GM23338 (cell line): ENCODE measurements at regions not wholly inside any gene's neighbourhood (a gene's known extent, or its start where the extent isn't known, plus 50 kb on each side); places are given as distances from the start of the nearest gene placed in this dataset.
A peak's percentile ranks its signal among the peaks of the same experiment; 100 is the strongest.
"Not testable (repeated sequence)": the region's sequence is repeated elsewhere in the genome, so short reads cannot be mapped to it uniquely, and the experiment has no call there.

Experiments
- ATAC-seq: fragments of 200-7000 bp; cut with Tn5 transposase; 3 replicates; pipeline ENCODE4 v1.9.1; 2020
- DNase-seq: peaks from one replicate; pipeline ENCODE4 v3.0.0-alpha.2; 2015; ENCODE audit warnings: low spot score
- H2AFZ ChIP-seq: fragments of 200-600 bp; sonication (generic); 2 replicates; pipeline ENCODE4 v1.8.0; 2016; ENCODE audit warnings: antibody characterized with exemption, mild to moderate bottlenecking, moderate library complexity
- H3F3A ChIP-seq: fragments of 200-600 bp; sonication (generic); replicated peaks from 2 replicates; pipeline ENCODE4 v1.8.0; 2017; ENCODE audit warnings: antibody characterized with exemption, mixed run types, low read depth
- H3K27ac ChIP-seq: fragments of 200-600 bp; sonication (generic); 2 replicates; pipeline ENCODE4 v1.6.1; 2016; ENCODE audit warnings: low read depth
- H3K27me3 ChIP-seq: fragments of 200-600 bp; sonication (generic); 2 replicates; pipeline ENCODE4 v1.8.0; 2016; ENCODE audit warnings: mild to moderate bottlenecking, mixed run types, moderate library complexity; ENCODE audit not compliant: insufficient read depth
- H3K36me3 ChIP-seq: fragments of 200-600 bp; sonication (generic); 2 replicates; pipeline ENCODE4 v1.8.0; 2016; ENCODE audit warnings: mild to moderate bottlenecking; ENCODE audit not compliant: insufficient read depth
- H3K4me1 ChIP-seq: fragments of 200-600 bp; sonication (generic); 2 replicates; pipeline ENCODE4 v1.8.0; 2016; ENCODE audit warnings: mild to moderate bottlenecking, moderate library complexity; ENCODE audit not compliant: insufficient read depth
- H3K4me2 ChIP-seq: fragments of 200-600 bp; sonication (generic); 2 replicates; pipeline ENCODE4 v1.7.1; 2017; ENCODE audit warnings: mixed run types
- H3K4me3 ChIP-seq: fragments of 200-600 bp; sonication (generic); 2 replicates; pipeline ENCODE4 v1.6.1; 2016; ENCODE audit warnings: mixed run types
- H3K79me2 ChIP-seq: fragments of 200-600 bp; sonication (generic); replicated peaks from 2 replicates; pipeline ENCODE4 v1.8.0; 2017; ENCODE audit warnings: mild to moderate bottlenecking; ENCODE audit not compliant: insufficient read depth
- H3K9me2 ChIP-seq: fragments of 200-600 bp; sonication (generic); 2 replicates; pipeline ENCODE4 v1.8.0; 2017; ENCODE audit not compliant: insufficient read depth
- H4K20me1 ChIP-seq: fragments of 200-600 bp; sonication (generic); replicated peaks from 2 replicates; pipeline ENCODE4 v1.8.0; 2017; ENCODE audit warnings: mild to moderate bottlenecking; ENCODE audit not compliant: insufficient read depth
- H3K27ac Mint-ChIP-seq: 2 replicates; pipeline ENCODE4 v1.8.0; 2020; ENCODE audit warnings: inconsistent platforms, mild to moderate bottlenecking, moderate library complexity, mixed read lengths
- H3K27me3 Mint-ChIP-seq: 3 replicates; pipeline ENCODE4 v1.8.0; 2022; ENCODE audit warnings: low read depth, mild to moderate bottlenecking, moderate library complexity, mixed read lengths, inconsistent platforms; ENCODE audit not compliant: insufficient read depth, poor library complexity
- H3K36me3 Mint-ChIP-seq: 3 replicates; pipeline ENCODE4 v1.8.0; 2021; ENCODE audit warnings: low read depth, mild to moderate bottlenecking, inconsistent platforms, moderate library complexity, mixed read lengths
- H3K4me1 Mint-ChIP-seq: 3 replicates; pipeline ENCODE4 v1.8.0; 2020; ENCODE audit warnings: mild to moderate bottlenecking, inconsistent platforms, mixed read lengths
- H3K4me3 Mint-ChIP-seq: 3 replicates; pipeline ENCODE4 v1.8.0; 2021; ENCODE audit warnings: moderate library complexity, mild to moderate bottlenecking, inconsistent platforms, mixed read lengths
- H3K9me3 Mint-ChIP-seq: 3 replicates; pipeline ENCODE4 v1.8.0; 2020; ENCODE audit warnings: moderate library complexity, mild to moderate bottlenecking, inconsistent platforms, mixed read lengths
- CREB1 ChIP-seq: fragments of 250-450 bp; sonication (Bioruptor Pico); IDR thresholded peaks from 2 replicates; pipeline ENCODE4 v1.5.0; 2020; ENCODE audit warnings: low read depth, mild to moderate bottlenecking, moderate library complexity
- CTCF ChIP-seq, 2 experiments: fragments of 200-600 bp in 1 of 2; sonication (generic) in 1 of 2; conservative IDR thresholded peaks; 2 replicates each; pipeline versions ENCODE4 v1.5.1 to v1.6.1; 2016 to 2017; ENCODE audit warnings: antibody characterized with exemption in 2 of 2, low read depth in 2 of 2, mild to moderate bottlenecking in 2 of 2, moderate library complexity in 1 of 2
- ETS1 ChIP-seq: IDR thresholded peaks from 2 replicates; pipeline ENCODE4 v1.6.1; 2016; ENCODE audit warnings: antibody characterized with exemption
- EZH2phosphoT487 ChIP-seq: fragments of 200-600 bp; sonication (generic); IDR thresholded peaks from one replicate; pipeline ENCODE4 v1.8.1; 2018; ENCODE audit warnings: antibody characterized with exemption; ENCODE audit not compliant: unreplicated experiment
- JUNB ChIP-seq: IDR thresholded peaks from one replicate; pipeline ENCODE4 v1.6.1; 2016; ENCODE audit warnings: antibody characterized with exemption; ENCODE audit not compliant: unreplicated experiment
- NANOG ChIP-seq: IDR thresholded peaks from 2 replicates; pipeline ENCODE4 v1.6.1; 2016; ENCODE audit warnings: antibody characterized with exemption, borderline replicate concordance
- REST ChIP-seq: IDR thresholded peaks from one replicate; pipeline ENCODE4 v1.6.1; 2018; ENCODE audit warnings: antibody characterized with exemption; ENCODE audit not compliant: unreplicated experiment
- STAT1 ChIP-seq: IDR thresholded peaks from one replicate; pipeline ENCODE4 v1.6.1; 2016; ENCODE audit warnings: antibody characterized with exemption; ENCODE audit not compliant: unreplicated experiment
- ZNF114 ChIP-seq: fragments of 250-450 bp; sonication (Bioruptor Pico); IDR thresholded peaks from 2 replicates; pipeline ENCODE4 v1.5.0; 2020; ENCODE audit warnings: mild to moderate bottlenecking, moderate library complexity
- ZNF331 ChIP-seq: fragments of 250-450 bp; sonication (Bioruptor Pico); IDR thresholded peaks from 2 replicates; pipeline ENCODE4 v1.5.0; 2020; ENCODE audit warnings: low read depth, mild to moderate bottlenecking, moderate library complexity

- Histone ChIP-seq H4K20me1 (no peaks in the 10 kb centered on the region), H3K27me3 (no peaks in the 10 kb centered on the region), H3K4me1 (no peaks in the 10 kb centered on the region), H3K9me2 (peaks cover 10% of the 10 kb centered on the region; the same call in 1 of the 2 replicates), H3F3A (no peaks in the 10 kb centered on the region), H3K4me2 (no peak overlapping the region), H3K27ac (no peak overlapping the region), H2AFZ (peak overlapping the region; percentile 61; the same call in 1 of the 2 replicates), H3K36me3 (no peaks in the 10 kb centered on the region), H3K79me2 (no peaks in the 10 kb centered on the region), H3K4me3 (no peak overlapping the region)
- Mint-ChIP-seq H3K27me3 (no peaks in the 10 kb centered on the region), H3K4me3 (no peak overlapping the region), H3K4me1 (no peaks in the 10 kb centered on the region), H3K27ac (no peak overlapping the region), H3K36me3 (no peaks in the 10 kb centered on the region), H3K9me3 (no peaks in the 10 kb centered on the region)
- no peak for TF ChIP-seq CTCF (conservative IDR thresholded peaks at IDR 0.05; ENCODE audit: low read depth in 2 of 2)
- TF ChIP-seq ZNF114 (CRISPR knock-in tag) = no peak
- TF ChIP-seq NANOG = no peak
- TF ChIP-seq EZH2phosphoT487 = no peak
- no peak for TF ChIP-seq JUNB
- no peak for TF ChIP-seq ETS1
- TF ChIP-seq CREB1 (CRISPR knock-in tag) = no peak
- TF ChIP-seq STAT1 = no peak
- no peak for TF ChIP-seq REST
- TF ChIP-seq ZNF331 (CRISPR knock-in tag) = no peak
- ATAC-seq (no peak), DNase-seq (no peak)
These were observed 809.9 kb downstream of the TSN start for GRCh38 chr2:122565364-122565763.

- H3K27me3 ChIP-seq = no peaks in the 10 kb centered on the region
- no peak for TF ChIP-seq JUNB
- no peak for TF ChIP-seq REST
- no peaks in the 10 kb centered on the region for H3K9me3 Mint-ChIP-seq
- no peak overlapping the region for H3K27ac Mint-ChIP-seq
- no peaks in the 10 kb centered on the region for H3K27me3 Mint-ChIP-seq
- no peak overlapping the region for H3K4me3 Mint-ChIP-seq
- no peaks in the 10 kb centered on the region for H3K4me1 ChIP-seq
- H3K79me2 ChIP-seq = no peaks in the 10 kb centered on the region
- no peaks in the 10 kb centered on the region for H4K20me1 ChIP-seq
- H3K4me3 ChIP-seq = no peak overlapping the region
- H3K9me2 ChIP-seq = no peaks in the 10 kb centered on the region; the same call in 1 of the 2 replicates
- no peaks in the 10 kb centered on the region for H3F3A ChIP-seq
- no peak for ATAC-seq
- H3K36me3 Mint-ChIP-seq = no peaks in the 10 kb centered on the region
- no peak overlapping the region for H2AFZ ChIP-seq
- H3K36me3 ChIP-seq = no peaks in the 10 kb centered on the region
- H3K27ac ChIP-seq = no peak overlapping the region
- H3K4me1 Mint-ChIP-seq = no peaks in the 10 kb centered on the region
- H3K4me2 ChIP-seq = no peak overlapping the region
- no peak for DNase-seq
These were observed 815.2 kb downstream of the TSN start for GRCh38 chr2:122570641-122571040.

GRCh38 chr2:122571471-122571870, 816.0 kb downstream of the TSN start:
- H3K4me1 Mint-ChIP-seq, H3K27ac ChIP-seq, H3K4me3 ChIP-seq, H3K4me3 Mint-ChIP-seq, DNase-seq, H3K27me3 Mint-ChIP-seq, H2AFZ ChIP-seq, ATAC-seq, H3F3A ChIP-seq, H3K36me3 ChIP-seq, H3K79me2 ChIP-seq, H3K4me1 ChIP-seq, H3K9me3 Mint-ChIP-seq, H3K36me3 Mint-ChIP-seq, H3K9me2 ChIP-seq, H4K20me1 ChIP-seq, H3K27ac Mint-ChIP-seq, H3K27me3 ChIP-seq, H3K4me2 ChIP-seq: not testable (repeated sequence)
